SK-N-MC (cell line): ENCODE measurements at regions not wholly inside any gene's neighbourhood (a gene's known extent, or its start where the extent isn't known, plus 50 kb on each side); places are given as distances from the start of the nearest gene placed in this dataset.

ENCODE experiments used
- EZH2 ChIP-seq: fragments of 200-600 bp; sonication (generic); IDR thresholded peaks from one replicate; pipeline ENCODE4 v1.6.1; 2017; ENCODE audit warnings: antibody characterized with exemption
- FOXP2 ChIP-seq: optimal IDR thresholded peaks from 2 replicates; pipeline ENCODE3; 2011; ENCODE audit warnings: mild to moderate bottlenecking, moderate library complexity; ENCODE audit not compliant: insufficient read depth; ENCODE audit errors: extremely low read length, control extremely low read depth
- POLR2AphosphoS5 ChIP-seq: IDR thresholded peaks from 2 replicates; pipeline ENCODE4 v1.6.1; 2012; ENCODE audit warnings: mild to moderate bottlenecking, low read depth, low read length, borderline replicate concordance

GRCh38 chr6:43944908-43945767, 175.1 kb downstream of the VEGFA start:
- TF ChIP-seq EZH2 (no peak), POLR2AphosphoS5 (no peak), FOXP2 (no peak)
